ENCODE measurements at regions not wholly inside any gene's neighbourhood (a gene's known extent, or its start where the extent isn't known, plus 50 kb on each side); places are given as distances from the start of the nearest gene placed in this dataset.

GRCh38 chr1:209213989-209214388 is 369.5 kb upstream of the CAMK1G start:
- H3K9me3 ChIP-seq (ENCODE audit: control insufficient read depth, insufficient read depth, low read length): no peaks in the 10 kb centered on the region
- no peaks in the 10 kb centered on the region for H3K27me3 ChIP-seq (ENCODE audit: control insufficient read depth, insufficient read depth, low read length)
- WGBS (ENCODE audit: insufficient coverage, insufficient read length): no CpG with 5 or more reads among the region's 3 CpGs
- no peak for DNase-seq (ENCODE audit: low read depth, low spot score)
- H3K27ac ChIP-seq (ENCODE audit: low read length): no peak overlapping the region
- H3K36me3 ChIP-seq (ENCODE audit: control insufficient read depth, insufficient read depth, low read length): no peaks in the 10 kb centered on the region; the same call in 1 of the 2 replicates
- no peak overlapping the region for H3K4me3 ChIP-seq (ENCODE audit: low read length)
- H3K4me1 ChIP-seq (ENCODE audit: control insufficient read depth, insufficient read depth, low read length): no peaks in the 10 kb centered on the region

- Histone ChIP-seq H3K4me1 (ENCODE audit: control insufficient read depth, insufficient read depth, low read length) (no peaks in the 10 kb centered on the region), H3K27ac (ENCODE audit: low read length) (no peak overlapping the region), H3K36me3 (ENCODE audit: control insufficient read depth, insufficient read depth, low read length) (no peaks in the 10 kb centered on the region; the same call in 1 of the 2 replicates), H3K4me3 (ENCODE audit: low read length) (no peak overlapping the region), H3K27me3 (ENCODE audit: control insufficient read depth, insufficient read depth, low read length) (no peaks in the 10 kb centered on the region), H3K9me3 (ENCODE audit: control insufficient read depth, insufficient read depth, low read length) (no peaks in the 10 kb centered on the region)
- no peak for DNase-seq (ENCODE audit: low read depth, low spot score)
These were observed 367.7 kb upstream of the CAMK1G start for GRCh38 chr1:209215826-209216225.

GRCh38 chr1:209218113-209218512 is 365.4 kb upstream of the CAMK1G start:
- no peaks in the 10 kb centered on the region for H3K9me3 ChIP-seq (ENCODE audit: control insufficient read depth, insufficient read depth, low read length)
- no peak for DNase-seq (ENCODE audit: low read depth, low spot score)
- H3K27ac ChIP-seq (ENCODE audit: low read length): no peak overlapping the region
- H3K27me3 ChIP-seq (ENCODE audit: control insufficient read depth, insufficient read depth, low read length): no peaks in the 10 kb centered on the region
- H3K36me3 ChIP-seq (ENCODE audit: control insufficient read depth, insufficient read depth, low read length): no peaks in the 10 kb centered on the region; the same call in 1 of the 2 replicates
- H3K4me1 ChIP-seq (ENCODE audit: control insufficient read depth, insufficient read depth, low read length): no peaks in the 10 kb centered on the region
- no peak overlapping the region for H3K4me3 ChIP-seq (ENCODE audit: low read length)

- no peak overlapping the region for H3K27ac ChIP-seq (ENCODE audit: low read length)
- no peak overlapping the region for H3K4me3 ChIP-seq (ENCODE audit: low read length)
- WGBS (ENCODE audit: insufficient coverage, insufficient read length): no CpG with 5 or more reads among the region's 3 CpGs
- no peaks in the 10 kb centered on the region for H3K4me1 ChIP-seq (ENCODE audit: control insufficient read depth, insufficient read depth, low read length)
- H3K9me3 ChIP-seq (ENCODE audit: control insufficient read depth, insufficient read depth, low read length): no peaks in the 10 kb centered on the region
- H3K36me3 ChIP-seq (ENCODE audit: control insufficient read depth, insufficient read depth, low read length): no peaks in the 10 kb centered on the region; the same call in 1 of the 2 replicates
- no peak for DNase-seq (ENCODE audit: low read depth, low spot score)
- no peaks in the 10 kb centered on the region for H3K27me3 ChIP-seq (ENCODE audit: control insufficient read depth, insufficient read depth, low read length)
These were observed 364.5 kb upstream of the CAMK1G start for GRCh38 chr1:209218981-209219380.

DNA sequence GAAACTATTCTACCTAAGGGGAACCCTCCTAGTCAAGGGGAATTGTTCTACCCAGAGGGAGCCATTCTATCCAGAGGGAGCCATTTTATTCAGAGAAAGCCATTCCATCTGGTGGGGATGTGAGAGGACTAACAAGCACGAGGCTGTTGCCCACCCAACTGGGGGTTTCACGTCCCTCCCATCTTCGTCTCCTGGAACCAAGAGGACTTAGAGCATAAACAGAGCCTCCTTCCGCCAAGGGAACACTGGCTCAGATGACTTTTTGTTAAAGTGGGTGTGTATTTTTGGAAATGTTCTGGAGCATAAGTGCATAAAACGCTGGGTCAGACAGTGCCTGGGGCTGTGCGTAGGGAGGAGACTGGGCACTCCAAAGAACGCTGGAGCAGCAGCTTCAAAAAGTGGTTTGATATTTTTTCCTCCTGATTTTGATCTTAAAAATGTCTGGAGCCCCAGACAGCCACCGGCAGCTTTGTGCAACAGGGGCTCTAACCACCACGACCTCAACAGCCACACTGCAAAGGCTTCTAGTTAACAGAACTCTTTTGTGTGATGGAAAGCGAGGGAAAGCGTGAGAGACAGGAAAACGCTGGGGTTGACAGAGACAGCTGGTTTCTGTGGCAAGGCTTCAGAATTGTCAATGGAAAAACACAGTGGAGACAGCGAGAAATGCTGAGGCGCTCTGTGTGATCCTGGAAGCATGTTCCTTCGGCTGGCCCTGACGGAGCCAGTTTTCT is 363.6 kb upstream of the CAMK1G start:
- no peak for DNase-seq (ENCODE audit: low read depth, low spot score)
- no peaks in the 10 kb centered on the region for H3K27me3 ChIP-seq (ENCODE audit: control insufficient read depth, insufficient read depth, low read length)
- no CpG with 5 or more reads among the region's 16 CpGs for WGBS (ENCODE audit: insufficient coverage, insufficient read length)
- no peaks in the 10 kb centered on the region; the same call in 1 of the 2 replicates for H3K36me3 ChIP-seq (ENCODE audit: control insufficient read depth, insufficient read depth, low read length)
- no peak overlapping the region for H3K4me3 ChIP-seq (ENCODE audit: low read length)
- no peaks in the 10 kb centered on the region for H3K4me1 ChIP-seq (ENCODE audit: control insufficient read depth, insufficient read depth, low read length)
- no peaks in the 10 kb centered on the region for H3K9me3 ChIP-seq (ENCODE audit: control insufficient read depth, insufficient read depth, low read length)
- no peak overlapping the region for H3K27ac ChIP-seq (ENCODE audit: low read length)

- WGBS (ENCODE audit: insufficient coverage, insufficient read length): no CpG with 5 or more reads among the region's 5 CpGs
- Histone ChIP-seq H3K27ac (ENCODE audit: low read length) (no peak overlapping the region), H3K9me3 (ENCODE audit: control insufficient read depth, insufficient read depth, low read length) (no peaks in the 10 kb centered on the region), H3K4me3 (ENCODE audit: low read length) (no peak overlapping the region), H3K27me3 (ENCODE audit: control insufficient read depth, insufficient read depth, low read length) (no peaks in the 10 kb centered on the region), H3K36me3 (ENCODE audit: control insufficient read depth, insufficient read depth, low read length) (no peaks in the 10 kb centered on the region), H3K4me1 (ENCODE audit: control insufficient read depth, insufficient read depth, low read length) (no peaks in the 10 kb centered on the region)
- DNase-seq (ENCODE audit: low read depth, low spot score): no peak
These were observed 360.7 kb upstream of the CAMK1G start for GRCh38 chr1:209222826-209223225.

DNA sequence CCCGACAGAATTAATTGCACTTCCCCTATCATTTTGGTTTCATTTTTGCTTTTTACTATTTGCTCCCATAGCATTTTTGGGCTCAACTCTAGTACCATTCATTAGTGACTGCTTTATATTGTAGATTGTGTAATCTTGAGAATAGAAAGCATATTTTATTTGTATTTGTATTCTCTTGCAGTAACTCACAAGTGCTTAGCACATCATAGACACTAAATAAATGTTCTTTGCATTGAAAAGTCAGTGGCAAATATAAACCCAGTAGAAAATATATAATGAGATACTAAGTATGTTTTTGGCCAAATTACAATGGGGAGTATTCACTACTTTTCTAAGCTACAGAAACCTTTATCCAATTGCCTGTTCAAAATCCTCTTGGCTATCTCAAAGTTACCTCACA is 359.7 kb upstream of the CAMK1G start:
- H3K27ac ChIP-seq (ENCODE audit: low read length): no peak overlapping the region

GRCh38 chr1:209224886-209225285 is 358.6 kb upstream of the CAMK1G start:
- Histone ChIP-seq H3K9me3 (ENCODE audit: control insufficient read depth, insufficient read depth, low read length) (no peaks in the 10 kb centered on the region), H3K27ac (ENCODE audit: low read length) (no peak overlapping the region), H3K4me3 (ENCODE audit: low read length) (no peak overlapping the region), H3K27me3 (ENCODE audit: control insufficient read depth, insufficient read depth, low read length) (no peaks in the 10 kb centered on the region), H3K36me3 (ENCODE audit: control insufficient read depth, insufficient read depth, low read length) (no peaks in the 10 kb centered on the region), H3K4me1 (ENCODE audit: control insufficient read depth, insufficient read depth, low read length) (no peaks in the 10 kb centered on the region)
- DNase-seq (ENCODE audit: low read depth, low spot score): no peak
- 100% methylated on average over 2 of the region's 4 CpGs for WGBS (ENCODE audit: insufficient coverage, insufficient read length)

More for the DNA sequence above, 359.7 kb upstream of the CAMK1G start:
- H3K27me3 ChIP-seq (ENCODE audit: control insufficient read depth, insufficient read depth, low read length): no peaks in the 10 kb centered on the region
- H3K4me3 ChIP-seq (ENCODE audit: low read length): no peak overlapping the region
- no peaks in the 10 kb centered on the region for H3K4me1 ChIP-seq (ENCODE audit: control insufficient read depth, insufficient read depth, low read length)
- H3K9me3 ChIP-seq (ENCODE audit: control insufficient read depth, insufficient read depth, low read length): no peaks in the 10 kb centered on the region
- DNase-seq (ENCODE audit: low read depth, low spot score): no peak
- WGBS (ENCODE audit: insufficient coverage, insufficient read length): no CpG with 5 or more reads among the region's 1 CpG
- no peaks in the 10 kb centered on the region for H3K36me3 ChIP-seq (ENCODE audit: control insufficient read depth, insufficient read depth, low read length)

- no peaks in the 10 kb centered on the region; the same call in 1 of the 2 replicates for H3K9me3 ChIP-seq (ENCODE audit: control insufficient read depth, insufficient read depth, low read length)
- WGBS (ENCODE audit: insufficient coverage, insufficient read length): no CpG with 5 or more reads among the region's 6 CpGs
- H3K4me1 ChIP-seq (ENCODE audit: control insufficient read depth, insufficient read depth, low read length): no peaks in the 10 kb centered on the region
- no peak overlapping the region for H3K4me3 ChIP-seq (ENCODE audit: low read length)
- DNase-seq (ENCODE audit: low read depth, low spot score): no peak
- no peaks in the 10 kb centered on the region for H3K36me3 ChIP-seq (ENCODE audit: control insufficient read depth, insufficient read depth, low read length)
- H3K27ac ChIP-seq (ENCODE audit: low read length): no peak overlapping the region
- H3K27me3 ChIP-seq (ENCODE audit: control insufficient read depth, insufficient read depth, low read length): no peaks in the 10 kb centered on the region
These were observed 356.3 kb upstream of the CAMK1G start for GRCh38 chr1:209227171-209227570.

GRCh38 chr1:209227941-209228340 is 355.6 kb upstream of the CAMK1G start:
- no peak overlapping the region for H3K27ac ChIP-seq (ENCODE audit: low read length)

GRCh38 chr1:209229494-209230061 is 353.9 kb upstream of the CAMK1G start:
- Histone ChIP-seq H3K9me3 (ENCODE audit: control insufficient read depth, insufficient read depth, low read length) (no peaks in the 10 kb centered on the region; the same call in 1 of the 2 replicates), H3K27ac (ENCODE audit: low read length) (no peak overlapping the region), H3K4me3 (ENCODE audit: low read length) (no peak overlapping the region), H3K27me3 (ENCODE audit: control insufficient read depth, insufficient read depth, low read length) (no peaks in the 10 kb centered on the region), H3K4me1 (ENCODE audit: control insufficient read depth, insufficient read depth, low read length) (no peaks in the 10 kb centered on the region; the same call in 1 of the 2 replicates), H3K36me3 (ENCODE audit: control insufficient read depth, insufficient read depth, low read length) (no peaks in the 10 kb centered on the region)
- no peak for DNase-seq (ENCODE audit: low read depth, low spot score)
- WGBS (ENCODE audit: insufficient coverage, insufficient read length): no CpG with 5 or more reads among the region's 3 CpGs

More at GRCh38 chr1:209227941-209228340, 355.6 kb upstream of the CAMK1G start:
- Histone ChIP-seq H3K4me3 (ENCODE audit: low read length) (no peak overlapping the region), H3K27me3 (ENCODE audit: control insufficient read depth, insufficient read depth, low read length) (no peaks in the 10 kb centered on the region), H3K4me1 (ENCODE audit: control insufficient read depth, insufficient read depth, low read length) (no peaks in the 10 kb centered on the region), H3K36me3 (ENCODE audit: control insufficient read depth, insufficient read depth, low read length) (no peaks in the 10 kb centered on the region), H3K9me3 (ENCODE audit: control insufficient read depth, insufficient read depth, low read length) (no peaks in the 10 kb centered on the region; the same call in 1 of the 2 replicates)
- no peak for DNase-seq (ENCODE audit: low read depth, low spot score)
- no CpG with 5 or more reads among the region's 3 CpGs for WGBS (ENCODE audit: insufficient coverage, insufficient read length)
